ENCODE measurements at regions not wholly inside any gene's neighbourhood (a gene's known extent, or its start where the extent isn't known, plus 50 kb on each side); places are given as distances from the start of the nearest gene placed in this dataset.

DNA sequence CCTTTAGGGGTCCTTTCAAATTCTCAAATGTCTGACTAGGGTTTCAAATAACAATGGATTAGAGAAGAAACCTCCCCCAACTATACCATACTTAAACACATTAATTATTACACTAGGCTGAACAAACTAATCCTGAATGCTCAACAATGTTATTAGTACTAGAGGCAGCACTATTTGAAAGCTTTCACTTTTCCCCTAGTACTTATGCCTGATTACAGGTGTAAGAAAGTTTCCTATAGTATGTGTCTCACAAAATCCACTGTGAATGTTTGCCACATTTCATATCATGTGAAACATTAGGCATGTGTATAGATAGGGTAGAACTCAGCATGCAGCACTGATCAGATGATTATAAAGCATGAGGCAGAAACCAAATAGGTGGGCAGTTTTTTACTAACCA is 336.2 kb downstream of the ZNF674 start:
- Histone ChIP-seq H4K20me1 (ENCODE audit: control insufficient read depth, insufficient read depth, insufficient read length) (no peaks in the 10 kb centered on the region), H2AK5ac (ENCODE audit: insufficient read length, low read length) (no peak overlapping the region), H3K9ac (ENCODE audit: extremely low read depth, insufficient read length, low read length) (no peak overlapping the region), H2BK12ac (ENCODE audit: insufficient read length, low read depth, low read length) (no peak overlapping the region), H3K23ac (ENCODE audit: insufficient read length, low read depth, low read length) (no peak overlapping the region), H3K4me1 (ENCODE audit: insufficient read depth, low read length) (no peaks in the 10 kb centered on the region), H3K79me1 (ENCODE audit: insufficient read depth, low read depth, low read length, poor library complexity, severe bottlenecking) (no peaks in the 10 kb centered on the region), H2BK20ac (ENCODE audit: low read depth, low read length, poor library complexity, severe bottlenecking) (no peak overlapping the region), H3K9me3 (ENCODE audit: control insufficient read depth, low read depth, low read length) (peaks cover 6% of the 10 kb centered on the region), H3K27me3 (ENCODE audit: insufficient read depth, low read length) (no peaks in the 10 kb centered on the region), H2BK15ac (ENCODE audit: low read depth, low read length) (no peak overlapping the region), H3T11ph (ENCODE audit: low read length) (no peak overlapping the region), H2BK5ac (ENCODE audit: insufficient read length, low read length) (no peak overlapping the region), H3K56ac (ENCODE audit: insufficient read length, low read depth, low read length) (no peak overlapping the region), H3K18ac (ENCODE audit: insufficient read length, low read depth, low read length) (no peak overlapping the region), H4K91ac (ENCODE audit: insufficient read length, low read depth, low read length) (no peak overlapping the region), H3K27ac (ENCODE audit: insufficient read length, low read depth, low read length) (no peak overlapping the region), H3K4ac (ENCODE audit: low read depth, low read length) (no peak overlapping the region), H3K23me2 (ENCODE audit: insufficient read length, low read depth, low read length, poor library complexity, severe bottlenecking) (no peaks in the 10 kb centered on the region), H3K4me2 (ENCODE audit: insufficient read depth, insufficient read length, low read length) (no peak overlapping the region), H3K14ac (ENCODE audit: insufficient read depth, low read length) (no peak overlapping the region), H4K5ac (ENCODE audit: insufficient read length, low read depth, low read length) (no peak overlapping the region), H3K79me2 (ENCODE audit: insufficient read depth, low read length) (no peaks in the 10 kb centered on the region), H2AFZ (ENCODE audit: low read length) (no peak overlapping the region), H4K8ac (replicated peaks; ENCODE audit: insufficient read length, low read depth, low read length) (no peak overlapping the region), H2BK120ac (ENCODE audit: low read depth, low read length, poor library complexity, severe bottlenecking) (no peak overlapping the region)
- DNase-seq = no peak
- no peaks in the 10 kb centered on the region; the same call in 1 of the 2 replicates for H3K27me3 Mint-ChIP-seq (ENCODE audit: low read depth)
- no peak overlapping the region for H3K4me3 Mint-ChIP-seq
- peaks cover 41 to 61% of the 10 kb centered on the region in 2 experiments for H3K9me3 Mint-ChIP-seq
- H3K36me3 Mint-ChIP-seq (ENCODE audit: insufficient read depth in 1 of 3, low read depth in 3 of 3) = peaks cover 0 to 2% (median 2%) of the 10 kb centered on the region in 3 experiments; a peak in 4 of 7 replicates
- H3K27ac Mint-ChIP-seq = no peak overlapping the region
- TF ChIP-seq, protein P1, sequence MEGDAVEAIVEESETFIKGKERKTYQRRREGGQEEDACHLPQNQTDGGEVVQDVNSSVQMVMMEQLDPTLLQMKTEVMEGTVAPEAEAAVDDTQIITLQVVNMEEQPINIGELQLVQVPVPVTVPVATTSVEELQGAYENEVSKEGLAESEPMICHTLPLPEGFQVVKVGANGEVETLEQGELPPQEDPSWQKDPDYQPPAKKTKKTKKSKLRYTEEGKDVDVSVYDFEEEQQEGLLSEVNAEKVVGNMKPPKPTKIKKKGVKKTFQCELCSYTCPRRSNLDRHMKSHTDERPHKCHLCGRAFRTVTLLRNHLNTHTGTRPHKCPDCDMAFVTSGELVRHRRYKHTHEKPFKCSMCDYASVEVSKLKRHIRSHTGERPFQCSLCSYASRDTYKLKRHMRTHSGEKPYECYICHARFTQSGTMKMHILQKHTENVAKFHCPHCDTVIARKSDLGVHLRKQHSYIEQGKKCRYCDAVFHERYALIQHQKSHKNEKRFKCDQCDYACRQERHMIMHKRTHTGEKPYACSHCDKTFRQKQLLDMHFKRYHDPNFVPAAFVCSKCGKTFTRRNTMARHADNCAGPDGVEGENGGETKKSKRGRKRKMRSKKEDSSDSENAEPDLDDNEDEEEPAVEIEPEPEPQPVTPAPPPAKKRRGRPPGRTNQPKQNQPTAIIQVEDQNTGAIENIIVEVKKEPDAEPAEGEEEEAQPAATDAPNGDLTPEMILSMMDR (conservative IDR thresholded peaks at IDR 0.05) = no peak
- peaks cover 13 to 17% of the 10 kb centered on the region in 2 experiments; a peak in 3 of 4 replicates for H3K4me1 Mint-ChIP-seq
